GM19035 (cell line): ENCODE measurements at regions not wholly inside any gene's neighbourhood (a gene's known extent, or its start where the extent isn't known, plus 50 kb on each side); places are given as distances from the start of the nearest gene placed in this dataset.

Experiments
- ATAC-seq: cut with Tn5 transposase; IDR thresholded peaks from one replicate; pipeline ENCODE4 v1.9.1; 2021; ENCODE audit not compliant: unreplicated experiment

- ATAC-seq: no peak
Observed at GRCh38 chrX:97666890-97667289, 783.2 kb downstream of the RPA4 start.

GRCh38 chrX:97668126-97668525 lies 784.4 kb downstream of the RPA4 start:
- ATAC-seq: no peak

- ATAC-seq: no peak
Observed at GRCh38 chrX:97672138-97672537, 788.4 kb downstream of the RPA4 start.

GRCh38 chrX:97672608-97673007 lies 788.9 kb downstream of the RPA4 start:
- ATAC-seq: no peak

- ATAC-seq: no peak
Observed at GRCh38 chrX:97673135-97673534, 789.4 kb downstream of the RPA4 start.

- ATAC-seq: no peak
Observed at GRCh38 chrX:97682991-97683840, 799.5 kb downstream of the RPA4 start.

- ATAC-seq: no peak
Observed at GRCh38 chrX:97685753-97686152, 802.0 kb downstream of the RPA4 start.

- no peak for ATAC-seq
Observed at GRCh38 chrX:97691901-97692455, 808.3 kb downstream of the RPA4 start.

- no peak for ATAC-seq
Observed at GRCh38 chrX:97692575-97692974, 808.9 kb downstream of the RPA4 start.

- no peak for ATAC-seq
Observed at GRCh38 chrX:97700547-97700946, 816.8 kb downstream of the RPA4 start.

GRCh38 chrX:97704474-97704873 lies 820.8 kb downstream of the RPA4 start:
- ATAC-seq: no peak

- no peak for ATAC-seq
Observed at GRCh38 chrX:97704881-97705280, 821.2 kb downstream of the RPA4 start.

GRCh38 chrX:97705936-97706335 lies 822.2 kb downstream of the RPA4 start:
- no peak for ATAC-seq

- no peak for ATAC-seq
Observed at GRCh38 chrX:97714072-97714471, 830.4 kb downstream of the RPA4 start.

- no peak for ATAC-seq
Observed at GRCh38 chrX:97728215-97728614, 844.5 kb downstream of the RPA4 start.

- ATAC-seq: no peak
Observed at GRCh38 chrX:97740044-97740443, 856.3 kb downstream of the RPA4 start.

- no peak for ATAC-seq
Observed at GRCh38 chrX:97740886-97741285, 857.2 kb downstream of the RPA4 start.

GRCh38 chrX:97743014-97743413 lies 859.3 kb downstream of the RPA4 start:
- ATAC-seq: no peak

- no peak for ATAC-seq
Observed at GRCh38 chrX:97747346-97747745, 863.6 kb downstream of the RPA4 start.

GRCh38 chrX:97751016-97751415 lies 867.3 kb downstream of the RPA4 start:
- ATAC-seq: no peak

GRCh38 chrX:97751735-97752134 lies 868.0 kb downstream of the RPA4 start:
- ATAC-seq: no peak

- ATAC-seq: no peak
Observed at GRCh38 chrX:97756879-97757278, 873.2 kb downstream of the RPA4 start.

- no peak for ATAC-seq
Observed at GRCh38 chrX:97763391-97763790, 879.7 kb downstream of the RPA4 start.
